ENCODE measurements at regions not wholly inside any gene's neighbourhood (a gene's known extent, or its start where the extent isn't known, plus 50 kb on each side); places are given as distances from the start of the nearest gene placed in this dataset.
"Not testable (repeated sequence)": the region's sequence is repeated elsewhere in the genome, so short reads cannot be mapped to it uniquely, and the experiment has no call there.

GRCh38 chr9:75197561-75197960 lies 109.2 kb downstream of the OSTF1 start:
- in situ Hi-C loops (cut with HindIII; ENCODE audit: low pct_ligation_motif_present, low sequenced_read_pairs): no loop called here
- no peaks in the 10 kb centered on the region for H3K27me3 ChIP-seq (replicated peaks)
- no peak overlapping the region for H3K4me3 ChIP-seq (ENCODE audit: low read depth, low read length)
- TF ChIP-seq CTCF (IDR thresholded peaks at IDR 0.05; ENCODE audit: low read depth, low read length, missing control alignments): no peak
- no peaks in the 10 kb centered on the region for H3K36me3 ChIP-seq (replicated peaks)
- peak; percentile 14 for DNase-seq
- no peak overlapping the region for H3K27ac ChIP-seq

- Histone ChIP-seq H3K27ac (no peak overlapping the region), H3K36me3 (replicated peaks) (no peaks in the 10 kb centered on the region), H3K4me3 (ENCODE audit: low read depth, low read length) (no peak overlapping the region), H3K27me3 (replicated peaks) (no peaks in the 10 kb centered on the region)
- DNase-seq: no peak
- in situ Hi-C loops (cut with HindIII; ENCODE audit: low pct_ligation_motif_present, low sequenced_read_pairs): no loop called here
- peak; percentile 53 for TF ChIP-seq CTCF (IDR thresholded peaks at IDR 0.05; ENCODE audit: low read depth, low read length, missing control alignments)
Observed at GRCh38 chr9:75198436-75198835, 110.1 kb downstream of the OSTF1 start.

GRCh38 chr9:75200892-75201470 lies 112.7 kb downstream of the OSTF1 start:
- Histone ChIP-seq H3K27me3 (replicated peaks) (no peaks in the 10 kb centered on the region), H3K27ac (no peak overlapping the region), H3K4me3 (ENCODE audit: low read depth, low read length) (no peak overlapping the region), H3K36me3 (replicated peaks) (no peaks in the 10 kb centered on the region)
- TF ChIP-seq CTCF (IDR thresholded peaks at IDR 0.05; ENCODE audit: low read depth, low read length, missing control alignments): peak; percentile 43
- peak; percentile 25 for DNase-seq
- in situ Hi-C loops (cut with HindIII; ENCODE audit: low pct_ligation_motif_present, low sequenced_read_pairs): no loop called here

GRCh38 chr9:75201480-75202209 lies 113.3 kb downstream of the OSTF1 start:
- Histone ChIP-seq H3K27me3 (replicated peaks) (no peaks in the 10 kb centered on the region), H3K4me3 (ENCODE audit: low read depth, low read length) (no peak overlapping the region), H3K36me3 (replicated peaks) (no peaks in the 10 kb centered on the region), H3K27ac (no peak overlapping the region)
- in situ Hi-C loops (cut with HindIII; ENCODE audit: low pct_ligation_motif_present, low sequenced_read_pairs): no loop called here
- no peak for TF ChIP-seq CTCF (IDR thresholded peaks at IDR 0.05; ENCODE audit: low read depth, low read length, missing control alignments)
- DNase-seq: no peak

GRCh38 chr9:75207997-75208396 lies 119.7 kb downstream of the OSTF1 start:
- H3K27me3 ChIP-seq (replicated peaks); H3K27ac ChIP-seq; in situ Hi-C loops (cut with HindIII; ENCODE audit: low pct_ligation_motif_present, low sequenced_read_pairs); H3K36me3 ChIP-seq (replicated peaks); DNase-seq; H3K4me3 ChIP-seq (ENCODE audit: low read depth, low read length): not testable (repeated sequence)

GRCh38 chr9:75210215-75210614 lies 121.9 kb downstream of the OSTF1 start:
- no peak overlapping the region for H3K4me3 ChIP-seq (ENCODE audit: low read depth, low read length)
- TF ChIP-seq CTCF (IDR thresholded peaks at IDR 0.05; ENCODE audit: low read depth, low read length, missing control alignments): no peak
- in situ Hi-C loops (cut with HindIII; ENCODE audit: low pct_ligation_motif_present, low sequenced_read_pairs): no loop called here

More at GRCh38 chr9:75210215-75210614, 121.9 kb downstream of the OSTF1 start:
- H3K36me3 ChIP-seq (replicated peaks): no peaks in the 10 kb centered on the region
- H3K27ac ChIP-seq: no peak overlapping the region
- H3K27me3 ChIP-seq (replicated peaks): no peaks in the 10 kb centered on the region
- DNase-seq: no peak

Data from brain microvascular endothelial cell (primary cell).